HG03354 (cell line): ENCODE measurements at regions not wholly inside any gene's neighbourhood (a gene's known extent, or its start where the extent isn't known, plus 50 kb on each side); places are given as distances from the start of the nearest gene placed in this dataset.
A peak's percentile ranks its signal among the peaks of the same experiment; 100 is the strongest.

Experiments used
- ATAC-seq: cut with Tn5 transposase; IDR thresholded peaks from one replicate; pipeline ENCODE4 v1.9.1; 2021; ENCODE audit warnings: mild to moderate bottlenecking; ENCODE audit not compliant: unreplicated experiment, poor library complexity, severe bottlenecking

DNA sequence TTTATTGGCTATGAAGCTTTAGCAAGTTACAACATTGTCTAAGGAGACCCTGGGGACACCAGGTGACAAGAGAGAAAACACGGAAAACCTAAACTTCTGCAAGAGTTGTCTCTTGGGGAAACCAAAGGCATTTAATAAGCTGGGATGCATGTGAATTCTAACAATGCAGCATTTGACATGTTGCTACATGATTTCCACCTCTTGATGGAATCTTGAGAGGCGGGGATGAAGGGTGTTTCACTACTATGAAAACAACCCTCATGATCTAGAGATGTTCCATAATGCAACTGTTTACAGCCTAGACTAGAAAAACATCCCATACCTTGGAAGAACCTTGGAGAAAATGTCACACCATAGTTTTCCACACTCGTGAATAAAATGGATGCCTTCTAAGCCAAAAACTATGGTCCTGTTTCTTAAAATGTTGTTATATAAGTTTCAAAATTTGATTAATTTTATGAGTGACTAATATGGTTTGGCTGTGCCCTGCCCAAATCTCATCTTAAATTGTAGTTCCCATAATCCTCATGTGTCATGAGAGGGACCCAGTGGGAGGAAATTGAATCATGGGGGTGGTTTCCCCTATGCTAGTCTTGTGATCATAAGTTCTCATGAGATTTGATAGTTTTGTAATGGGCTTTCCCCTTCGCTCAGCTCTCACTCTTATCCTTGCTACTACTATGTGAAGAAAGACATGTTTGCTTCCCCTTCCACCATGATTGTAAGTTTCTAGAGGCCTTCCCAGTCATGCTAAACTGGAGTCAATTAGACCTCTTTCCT is 164.6 kb downstream of the TNFSF13B start:
- ATAC-seq, result no peak

DNA sequence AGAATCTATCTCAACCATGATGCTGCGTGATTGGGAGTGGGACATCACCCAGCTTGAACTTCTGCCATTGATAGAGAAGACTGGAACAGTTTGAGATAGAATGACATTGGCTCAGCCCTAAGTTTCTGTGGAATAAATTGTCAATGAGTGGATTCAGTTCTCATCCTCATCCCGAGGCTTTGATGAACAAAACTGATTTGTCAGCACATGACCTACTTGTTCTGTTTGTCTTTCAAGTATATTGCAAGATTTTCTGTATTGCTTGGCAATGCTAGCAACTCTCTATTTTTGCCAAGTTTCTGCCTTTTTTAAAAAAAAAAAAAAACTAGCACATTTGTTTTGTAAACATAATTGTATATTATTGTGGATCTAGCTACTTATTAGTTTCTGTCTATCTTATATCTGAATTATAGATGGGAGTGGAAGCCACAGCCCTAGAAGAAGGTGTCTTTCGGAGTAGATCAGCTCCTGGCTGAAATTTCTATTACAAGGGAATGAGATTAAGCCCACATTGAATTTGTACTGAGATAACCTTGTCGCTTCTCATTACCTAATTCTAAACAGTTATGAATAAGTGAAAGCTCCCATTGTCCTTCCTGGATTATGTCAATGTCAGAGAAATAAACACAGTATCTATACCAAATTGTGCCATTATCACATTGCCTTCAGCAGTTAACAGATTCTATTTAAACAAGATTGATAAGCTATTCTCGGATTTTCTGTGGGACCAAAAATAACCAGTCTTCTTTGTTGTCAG is 166.1 kb downstream of the TNFSF13B start:
- no peak for ATAC-seq

DNA sequence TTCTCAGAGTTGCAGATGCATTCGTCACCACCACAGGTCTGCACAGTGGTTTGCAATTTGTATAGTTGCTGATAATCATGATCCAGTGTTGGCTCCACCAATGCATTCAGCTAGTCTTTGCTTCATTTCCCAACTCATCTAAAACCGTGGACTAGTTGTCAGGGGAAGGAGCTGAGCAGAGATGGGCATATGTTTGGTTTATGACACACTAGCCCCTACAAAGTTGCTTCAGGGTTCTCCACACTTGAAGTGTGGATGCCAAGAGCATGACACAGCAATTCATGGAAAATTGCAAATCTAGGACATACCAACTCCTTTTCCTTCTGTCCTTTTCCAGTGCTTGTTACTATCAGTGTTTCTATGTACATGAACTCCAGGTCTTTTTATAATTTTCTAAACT is 168.0 kb downstream of the TNFSF13B start:
- no peak for ATAC-seq

DNA sequence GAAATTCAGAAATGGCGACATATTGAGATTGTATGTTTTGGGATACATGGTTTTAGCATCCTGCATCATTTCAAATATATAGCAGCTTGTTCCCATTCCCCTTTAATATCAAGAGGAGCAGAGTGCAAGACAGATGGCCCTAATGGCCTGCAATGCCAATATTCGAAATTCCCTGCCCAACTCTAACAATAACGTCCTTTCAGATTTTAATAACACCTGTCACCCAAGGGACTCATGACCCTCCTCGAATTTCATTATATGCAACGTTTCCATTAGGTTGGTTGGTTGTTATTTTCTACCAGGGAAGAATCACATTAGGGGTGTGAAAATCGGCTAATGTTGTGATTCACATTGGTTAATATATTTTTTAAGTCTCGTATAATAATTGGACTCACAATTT is 170.0 kb downstream of the TNFSF13B start:
- ATAC-seq, result no peak

- ATAC-seq, result no peak
These were observed 174.9 kb downstream of the TNFSF13B start for GRCh38 chr13:108444448-108444847.

DNA sequence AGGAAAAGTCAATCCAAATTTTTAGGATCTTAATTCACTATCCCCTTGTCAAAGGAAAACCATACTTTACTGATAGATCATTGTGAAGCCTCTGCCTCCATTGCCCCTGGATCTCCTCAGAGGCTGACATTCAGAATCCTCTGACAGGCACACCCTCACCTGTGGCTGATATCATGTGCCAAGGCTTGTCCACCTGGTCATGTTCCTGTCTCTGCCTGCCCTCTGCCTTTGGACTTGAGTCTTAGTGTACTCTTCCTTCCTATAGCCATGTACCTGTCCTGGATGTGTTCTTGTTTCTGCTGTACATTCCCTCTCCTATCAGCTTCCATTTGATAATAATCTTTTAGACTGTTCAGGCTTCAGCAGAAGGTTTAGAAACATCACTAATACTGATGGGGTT is 179.4 kb downstream of the TNFSF13B start:
- ATAC-seq, result no peak

GRCh38 chr13:108451121-108451520 is 178.3 kb upstream of the MYO16 start:
- no peak for ATAC-seq

- no peak for ATAC-seq
These were observed 174.1 kb upstream of the MYO16 start for GRCh38 chr13:108455320-108455719.

GRCh38 chr13:108460043-108460442 is 169.4 kb upstream of the MYO16 start:
- no peak for ATAC-seq

DNA sequence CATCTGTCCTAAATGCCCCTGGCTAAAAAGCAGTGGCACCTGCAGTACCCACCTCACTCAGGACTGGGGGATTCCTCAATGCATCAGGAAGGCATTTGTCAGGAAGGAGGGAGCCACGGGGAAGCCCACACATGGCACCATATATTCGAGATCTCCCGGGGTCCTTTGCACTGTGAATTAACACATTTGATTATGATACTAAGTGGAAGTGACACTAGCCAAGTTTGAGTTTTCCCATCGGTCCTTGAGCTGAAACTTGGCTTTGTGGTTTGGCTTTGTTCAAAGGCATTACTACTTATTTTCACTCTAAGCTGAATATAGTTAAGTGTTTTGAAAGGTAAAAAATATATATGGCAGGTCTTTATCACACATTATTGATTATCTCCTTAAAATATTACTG is 168.7 kb upstream of the MYO16 start:
- ATAC-seq, result no peak

DNA sequence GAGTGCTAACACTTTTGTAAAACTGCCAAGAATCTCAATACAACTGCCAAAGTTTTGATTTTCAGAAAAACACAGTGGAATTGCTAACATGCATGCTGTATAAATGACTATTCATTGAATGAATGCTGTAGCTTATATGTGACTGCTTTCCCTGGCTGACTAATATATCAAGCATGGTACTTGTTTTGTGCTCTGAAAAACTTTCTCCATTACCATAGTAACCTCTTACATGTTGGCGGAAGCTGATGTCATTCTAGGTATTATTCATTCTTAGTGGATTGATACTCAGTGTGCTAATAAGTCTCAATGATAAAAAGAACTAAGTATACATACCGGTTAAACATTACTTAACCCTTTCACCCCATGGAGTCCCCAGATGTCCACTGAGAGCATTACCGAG is 166.1 kb upstream of the MYO16 start:
- ATAC-seq, result peak; percentile 77

- no peak for ATAC-seq
These were observed 158.5 kb upstream of the MYO16 start for GRCh38 chr13:108470921-108471320.

- no peak for ATAC-seq
These were observed 154.2 kb upstream of the MYO16 start for GRCh38 chr13:108475181-108475580.

DNA sequence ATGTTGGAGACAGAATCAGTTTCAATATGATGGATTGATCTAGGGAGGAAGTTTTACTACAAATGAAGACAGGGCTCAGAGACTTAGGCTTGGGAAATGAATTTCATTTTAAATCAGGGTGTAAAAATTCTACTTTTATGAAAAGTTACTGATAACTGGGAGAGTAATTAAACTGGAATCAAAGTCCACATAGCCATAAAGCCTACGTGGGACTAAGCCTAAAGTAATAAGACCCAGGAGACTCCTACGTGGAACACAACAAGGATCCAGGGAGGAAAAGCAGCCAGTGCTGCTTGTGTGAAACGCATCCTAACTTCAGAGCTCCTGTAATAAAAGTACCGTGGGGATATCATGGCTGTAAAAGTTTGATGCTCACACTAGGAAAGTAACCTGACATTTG is 152.0 kb upstream of the MYO16 start:
- ATAC-seq, result no peak

DNA sequence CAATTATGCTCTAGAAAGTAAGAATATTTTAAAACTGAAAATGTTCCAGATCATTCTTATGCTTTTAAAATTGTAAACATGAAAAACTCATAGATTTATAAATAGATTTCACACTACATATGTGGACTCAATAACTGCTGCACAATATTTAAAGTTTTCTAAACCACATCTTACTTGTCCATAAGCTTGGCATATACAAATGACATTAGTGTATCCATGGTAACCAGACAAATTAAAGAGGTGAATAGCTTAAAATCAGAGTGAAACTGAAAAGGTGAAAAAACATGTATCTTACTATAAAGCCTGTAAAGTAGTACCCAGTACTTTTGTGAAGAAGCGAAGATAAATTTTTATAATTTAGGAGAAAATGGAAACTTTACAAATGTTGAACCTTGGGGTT is 151.2 kb upstream of the MYO16 start:
- no peak for ATAC-seq

- no peak for ATAC-seq
These were observed 145.4 kb upstream of the MYO16 start for GRCh38 chr13:108483981-108484380.

DNA sequence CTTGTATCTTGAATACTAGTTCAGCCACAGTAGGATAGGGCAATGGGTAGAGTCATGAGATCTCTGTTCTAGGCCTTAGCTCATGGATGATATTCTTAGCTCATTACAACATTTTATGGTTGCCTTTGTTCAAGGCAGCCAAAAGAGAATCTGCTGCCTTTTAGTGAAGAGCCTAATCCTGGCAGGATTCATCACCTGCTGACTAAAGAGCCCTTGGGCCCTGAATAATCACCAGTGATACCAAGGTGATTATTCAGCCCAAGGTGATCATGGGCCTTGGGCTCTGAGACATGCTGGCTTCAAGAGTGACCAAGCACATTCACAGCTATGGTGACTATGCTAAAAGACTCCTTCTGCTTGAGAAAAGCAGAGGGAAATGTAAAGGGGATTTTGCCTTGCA is 143.3 kb upstream of the MYO16 start:
- ATAC-seq, result no peak

DNA sequence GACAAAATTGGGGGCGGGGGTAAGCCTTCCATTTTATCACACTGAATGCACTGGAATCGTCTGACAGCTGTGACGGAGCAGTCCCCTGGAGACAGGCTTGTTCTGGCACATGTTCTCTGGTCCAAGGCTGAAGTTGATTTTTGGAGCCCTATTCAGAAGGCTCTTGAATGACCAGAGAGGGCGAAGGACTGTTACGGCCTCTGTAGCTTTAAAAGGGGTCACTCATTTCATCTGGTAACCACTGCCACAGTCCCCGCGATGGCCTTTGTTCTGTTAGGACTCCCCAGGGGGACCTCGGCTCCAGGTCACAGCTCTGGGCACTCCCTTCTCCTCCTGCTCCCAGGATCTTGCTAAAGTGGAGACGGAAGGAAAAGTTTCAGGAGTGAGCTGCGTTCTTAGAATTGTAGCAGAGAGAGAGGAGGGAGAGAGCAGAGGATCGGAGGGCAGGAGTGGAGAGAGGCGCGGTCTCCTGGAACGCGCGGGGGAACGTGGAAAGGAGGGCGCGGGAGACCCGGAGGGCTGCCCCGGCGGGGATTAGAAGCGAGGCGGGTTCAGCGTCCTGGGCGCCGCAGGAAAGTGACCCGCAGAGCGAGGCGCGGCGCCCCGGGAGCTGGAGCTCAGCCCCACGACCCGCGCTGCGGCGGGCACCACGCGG is 134.3 kb upstream of the MYO16 start:
- no peak for ATAC-seq

GRCh38 chr13:108495646-108496361 is 133.6 kb upstream of the MYO16 start:
- ATAC-seq, result no peak
